ENCODE measurements at regions not wholly inside any gene's neighbourhood (a gene's known extent, or its start where the extent isn't known, plus 50 kb on each side); places are given as distances from the start of the nearest gene placed in this dataset.

GRCh38 chr12:60182354-60182753 is 586.5 kb downstream of the SLC16A7 start:
- H3K27me3 ChIP-seq (ENCODE audit: control insufficient read depth, insufficient read depth, low read length): no peaks in the 10 kb centered on the region
- no peak overlapping the region for H2AFZ ChIP-seq

GRCh38 chr12:60184096-60184495 is 588.3 kb downstream of the SLC16A7 start:
- H3K9ac ChIP-seq: no peak overlapping the region
- TF ChIP-seq CTCF (IDR thresholded peaks at IDR 0.05): no peak
- H3K9me3 ChIP-seq (ENCODE audit: control insufficient read depth, low read length): no peaks in the 10 kb centered on the region
- no peaks in the 10 kb centered on the region for H3K27me3 ChIP-seq (ENCODE audit: control insufficient read depth, insufficient read depth, low read length)
- no peaks in the 10 kb centered on the region for H3K36me3 ChIP-seq (ENCODE audit: control insufficient read depth, insufficient read depth, low read length)
- no peaks in the 10 kb centered on the region for H3K79me2 ChIP-seq
- no peak overlapping the region for H2AFZ ChIP-seq
- no peak overlapping the region for H3K4me2 ChIP-seq (ENCODE audit: low read length)
- H3K4me1 ChIP-seq: no peaks in the 10 kb centered on the region
- no peak overlapping the region for H3K4me3 ChIP-seq (ENCODE audit: low read depth, low read length)
- no peak overlapping the region for H3K27ac ChIP-seq

More at GRCh38 chr12:60182354-60182753, 586.5 kb downstream of the SLC16A7 start:
- H3K4me1 ChIP-seq: no peaks in the 10 kb centered on the region
- no peak overlapping the region for H3K4me3 ChIP-seq (ENCODE audit: low read depth, low read length)
- no peak overlapping the region for H3K27ac ChIP-seq
- no peak overlapping the region for H3K9ac ChIP-seq
- TF ChIP-seq CTCF (IDR thresholded peaks at IDR 0.05): no peak
- no peaks in the 10 kb centered on the region for H3K79me2 ChIP-seq
- no peak overlapping the region for H3K4me2 ChIP-seq (ENCODE audit: low read length)
- no peaks in the 10 kb centered on the region for H3K9me3 ChIP-seq (ENCODE audit: control insufficient read depth, low read length)
- no peaks in the 10 kb centered on the region for H3K36me3 ChIP-seq (ENCODE audit: control insufficient read depth, insufficient read depth, low read length)

- Histone ChIP-seq H3K27me3 (ENCODE audit: control insufficient read depth, insufficient read depth, low read length) (no peaks in the 10 kb centered on the region), H2AFZ (no peak overlapping the region), H3K36me3 (ENCODE audit: control insufficient read depth, insufficient read depth, low read length) (no peaks in the 10 kb centered on the region), H3K4me3 (ENCODE audit: low read depth, low read length) (no peak overlapping the region), H3K79me2 (no peaks in the 10 kb centered on the region), H3K9me3 (ENCODE audit: control insufficient read depth, low read length) (no peaks in the 10 kb centered on the region), H3K27ac (no peak overlapping the region), H3K4me1 (no peaks in the 10 kb centered on the region), H3K9ac (no peak overlapping the region), H3K4me2 (ENCODE audit: low read length) (no peak overlapping the region)
- TF ChIP-seq CTCF (IDR thresholded peaks at IDR 0.05): no peak
These were observed 589.2 kb downstream of the SLC16A7 start for GRCh38 chr12:60185060-60185459.

GRCh38 chr12:60191271-60191670 is 595.4 kb downstream of the SLC16A7 start:
- H3K9ac ChIP-seq: no peak overlapping the region

More at GRCh38 chr12:60191271-60191670, 595.4 kb downstream of the SLC16A7 start:
- Histone ChIP-seq H3K4me1 (no peaks in the 10 kb centered on the region), H2AFZ (no peak overlapping the region), H3K79me2 (no peaks in the 10 kb centered on the region), H3K27me3 (ENCODE audit: control insufficient read depth, insufficient read depth, low read length) (no peaks in the 10 kb centered on the region), H3K36me3 (ENCODE audit: control insufficient read depth, insufficient read depth, low read length) (no peaks in the 10 kb centered on the region), H3K9me3 (ENCODE audit: control insufficient read depth, low read length) (no peaks in the 10 kb centered on the region), H3K4me2 (ENCODE audit: low read length) (no peak overlapping the region), H3K27ac (no peak overlapping the region), H3K4me3 (ENCODE audit: low read depth, low read length) (no peak overlapping the region)
- no peak for TF ChIP-seq CTCF (IDR thresholded peaks at IDR 0.05)
